K562 (cell line): ENCODE measurements at regions not wholly inside any gene's neighbourhood (a gene's known extent, or its start where the extent isn't known, plus 50 kb on each side); places are given as distances from the start of the nearest gene placed in this dataset.

Source experiments
- CBX3 ChIP-seq, 2 experiments: IDR thresholded peaks; 1 replicate in 1 of 2; 2 replicates in 1 of 2; pipeline ENCODE4 v1.6.1; 2012; ENCODE audit warnings: inconsistent platforms in 2 of 2, low read length in 2 of 2, borderline replicate concordance in 1 of 2, control low read depth in 1 of 2
- TF ChIP-seq, protein P1 (sequence below), 3 experiments: IDR thresholded peaks in 2 of 3; conservative IDR thresholded peaks in 1 of 3; 2 replicates each; pipeline ENCODE4 v1.5.1; 2011 to 2012; ENCODE audit warnings: low read length in 3 of 3, mild to moderate bottlenecking in 3 of 3, control low read depth in 2 of 3, improper control_type of control experiment in 1 of 3, inconsistent platforms in 1 of 3, low read depth in 1 of 3, mixed read lengths in 1 of 3, moderate library complexity in 1 of 3; ENCODE audit not compliant: insufficient read depth in 2 of 3

DNA sequence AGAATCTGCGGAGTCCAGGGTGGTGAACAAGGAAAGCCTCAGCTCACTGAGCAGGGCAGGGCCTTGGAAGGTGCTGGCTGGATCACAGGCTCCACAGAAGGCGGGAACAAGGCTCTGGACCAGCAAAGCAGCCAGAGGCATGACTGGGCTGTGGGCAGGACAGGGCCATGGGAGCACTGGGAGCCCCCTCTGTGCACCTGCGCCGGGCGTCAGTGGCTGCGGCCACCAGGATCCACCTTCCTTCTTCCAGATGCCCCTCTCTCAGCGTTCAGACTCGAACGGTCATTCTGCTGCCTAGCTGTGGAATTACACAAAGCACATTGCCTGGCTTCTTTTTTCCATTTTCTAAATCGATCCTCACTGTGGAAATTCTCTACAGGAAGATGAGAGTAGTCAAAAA is 621.2 kb downstream of the GALR1 start:
- TF ChIP-seq CBX3 (IDR thresholded peaks at IDR 0.05; ENCODE audit: borderline replicate concordance in 1 of 2, low read length in 2 of 2), result no peak
- TF ChIP-seq, protein P1, sequence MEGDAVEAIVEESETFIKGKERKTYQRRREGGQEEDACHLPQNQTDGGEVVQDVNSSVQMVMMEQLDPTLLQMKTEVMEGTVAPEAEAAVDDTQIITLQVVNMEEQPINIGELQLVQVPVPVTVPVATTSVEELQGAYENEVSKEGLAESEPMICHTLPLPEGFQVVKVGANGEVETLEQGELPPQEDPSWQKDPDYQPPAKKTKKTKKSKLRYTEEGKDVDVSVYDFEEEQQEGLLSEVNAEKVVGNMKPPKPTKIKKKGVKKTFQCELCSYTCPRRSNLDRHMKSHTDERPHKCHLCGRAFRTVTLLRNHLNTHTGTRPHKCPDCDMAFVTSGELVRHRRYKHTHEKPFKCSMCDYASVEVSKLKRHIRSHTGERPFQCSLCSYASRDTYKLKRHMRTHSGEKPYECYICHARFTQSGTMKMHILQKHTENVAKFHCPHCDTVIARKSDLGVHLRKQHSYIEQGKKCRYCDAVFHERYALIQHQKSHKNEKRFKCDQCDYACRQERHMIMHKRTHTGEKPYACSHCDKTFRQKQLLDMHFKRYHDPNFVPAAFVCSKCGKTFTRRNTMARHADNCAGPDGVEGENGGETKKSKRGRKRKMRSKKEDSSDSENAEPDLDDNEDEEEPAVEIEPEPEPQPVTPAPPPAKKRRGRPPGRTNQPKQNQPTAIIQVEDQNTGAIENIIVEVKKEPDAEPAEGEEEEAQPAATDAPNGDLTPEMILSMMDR (IDR thresholded peaks at IDR 0.05 in 2 of 3, conservative IDR thresholded peaks at IDR 0.05 in 1 of 3; ENCODE audit: insufficient read depth in 2 of 3, low read depth in 1 of 3, low read length in 3 of 3), result no peak
